Lower lobe of right lung (tissue), 2 donors: ENCODE measurements at regions not wholly inside any gene's neighbourhood (a gene's known extent, or its start where the extent isn't known, plus 50 kb on each side); places are given as distances from the start of the nearest gene placed in this dataset.

Experiments
- ATAC-seq, 2 donors: fragments of 200-7000 bp; cut with Tn5 transposase; one replicate each; pipeline ENCODE4 v1.9.1; 2020 to 2022; ENCODE audit warnings: mild to moderate bottlenecking in 2 of 2, moderate library complexity in 2 of 2
- DNase-seq: peaks from one replicate; pipeline ENCODE4 v3.0.0-alpha.2; 2020
- H3K27ac ChIP-seq: fragments of 200-600 bp; one replicate; pipeline ENCODE4 v1.8.0; 2022
- H3K27me3 ChIP-seq: fragments of 200-600 bp; one replicate; pipeline ENCODE4 v1.8.0; 2022; ENCODE audit warnings: low read depth
- H3K36me3 ChIP-seq: fragments of 200-600 bp; one replicate; pipeline ENCODE4 v1.8.0; 2022; ENCODE audit warnings: mild to moderate bottlenecking
- H3K4me1 ChIP-seq: fragments of 200-600 bp; one replicate; pipeline ENCODE4 v1.8.0; 2022
- H3K4me3 ChIP-seq: fragments of 200-600 bp; one replicate; pipeline ENCODE4 v1.8.0; 2022; ENCODE audit warnings: mild to moderate bottlenecking
- H3K9me3 ChIP-seq: fragments of 200-600 bp; one replicate; pipeline ENCODE4 v1.8.0; 2022
- CTCF ChIP-seq: fragments of 200-600 bp; IDR thresholded peaks from one replicate; pipeline ENCODE4 v1.8.0; 2022; ENCODE audit warnings: antibody characterized with exemption, mild to moderate bottlenecking
- intact Hi-C: fragments of 100-400 bp; cut with DNase I; formaldehyde crosslinking; loops from one replicate; pipeline ENCODE4 v1.11.0; 2022
- donor health status: DM: no; HTN: yes; CAD: no; lungs with severe emphysema.

GRCh38 chr21:37982496-37983318, 66.5 kb upstream of the KCNJ6 start:
- TF ChIP-seq CTCF = no peak
- DNase-seq (no peak), ATAC-seq (no peak)
- H3K27ac ChIP-seq = no peak overlapping the region
- H3K9me3 ChIP-seq = no peaks in the 10 kb centered on the region
- no peaks in the 10 kb centered on the region for H3K36me3 ChIP-seq
- no peaks in the 10 kb centered on the region for H3K4me1 ChIP-seq
- H3K27me3 ChIP-seq = no peaks in the 10 kb centered on the region
- no peak overlapping the region for H3K4me3 ChIP-seq
- intact Hi-C loops = no loop called here

GRCh38 chr21:37983336-37984095, 67.3 kb upstream of the KCNJ6 start:
- Histone ChIP-seq H3K27ac (no peak overlapping the region), H3K9me3 (no peaks in the 10 kb centered on the region), H3K27me3 (no peaks in the 10 kb centered on the region), H3K36me3 (no peaks in the 10 kb centered on the region), H3K4me1 (no peaks in the 10 kb centered on the region), H3K4me3 (no peak overlapping the region)
- TF ChIP-seq CTCF = no peak
- no peak for DNase-seq
- no peak for ATAC-seq
- intact Hi-C loops = no loop called here

GRCh38 chr21:37984416-37984815, 68.2 kb upstream of the KCNJ6 start:
- H3K9me3 ChIP-seq = no peaks in the 10 kb centered on the region
- H3K4me1 ChIP-seq = no peaks in the 10 kb centered on the region
- no peak for ATAC-seq
- TF ChIP-seq CTCF = no peak
- no peak overlapping the region for H3K4me3 ChIP-seq
- no peaks in the 10 kb centered on the region for H3K36me3 ChIP-seq
- DNase-seq = no peak
- intact Hi-C loops = no loop called here
- H3K27ac ChIP-seq = no peak overlapping the region
- H3K27me3 ChIP-seq = no peaks in the 10 kb centered on the region

GRCh38 chr21:37986000-37986399, 69.7 kb upstream of the KCNJ6 start:
- Histone ChIP-seq H3K4me3 (no peak overlapping the region), H3K27ac (no peak overlapping the region), H3K27me3 (no peaks in the 10 kb centered on the region), H3K4me1 (no peaks in the 10 kb centered on the region), H3K9me3 (no peaks in the 10 kb centered on the region), H3K36me3 (no peaks in the 10 kb centered on the region)
- no peak for DNase-seq
- intact Hi-C loops = no loop called here
- TF ChIP-seq CTCF = no peak
- no peak for ATAC-seq

GRCh38 chr21:37986751-37987399, 70.6 kb upstream of the KCNJ6 start:
- no peaks in the 10 kb centered on the region for H3K36me3 ChIP-seq
- DNase-seq (no peak), ATAC-seq (no peak)
- no peaks in the 10 kb centered on the region for H3K4me1 ChIP-seq
- no peak overlapping the region for H3K27ac ChIP-seq
- TF ChIP-seq CTCF = no peak
- no peaks in the 10 kb centered on the region for H3K9me3 ChIP-seq
- intact Hi-C loops = no loop called here
- no peak overlapping the region for H3K4me3 ChIP-seq
- H3K27me3 ChIP-seq = no peaks in the 10 kb centered on the region
